Amygdala (tissue), 56 donors: ENCODE measurements at regions not wholly inside any gene's neighbourhood (a gene's known extent, or its start where the extent isn't known, plus 50 kb on each side); places are given as distances from the start of the nearest gene placed in this dataset.

Experiments
- DNase-seq, 56 donors: peaks; one replicate each; lab custom pipeline; 2025; lab: John Stamatoyannopoulos, UW

DNA sequence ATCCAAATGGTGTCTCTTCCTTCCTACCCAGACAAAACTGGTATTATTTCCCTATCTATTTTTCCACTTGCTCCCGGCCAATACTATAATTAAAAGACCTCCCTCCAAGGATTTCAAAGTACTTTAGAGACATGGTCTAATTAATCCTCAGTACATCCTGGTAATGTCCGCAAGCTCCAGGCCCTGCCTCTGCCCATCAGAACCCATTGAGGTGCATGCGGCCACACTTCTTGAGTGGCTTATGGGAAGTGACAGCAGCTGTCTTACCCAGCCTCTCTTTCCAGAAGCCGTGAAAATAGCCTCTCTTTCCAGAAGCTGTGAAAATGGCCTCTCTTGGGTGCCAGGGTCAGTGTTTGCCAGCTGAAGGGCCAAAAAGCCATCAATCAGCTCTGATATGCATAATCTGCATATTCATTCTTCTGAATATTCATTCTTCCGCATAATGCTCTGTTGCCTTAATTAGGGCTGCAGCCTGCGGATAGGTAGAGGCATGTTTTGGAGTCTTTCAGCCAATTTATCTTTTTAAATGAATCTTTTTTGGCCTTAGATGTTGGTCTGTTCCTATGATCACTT is 148.4 kb upstream of the TMTC4 start:
- DNase-seq: no peak

DNA sequence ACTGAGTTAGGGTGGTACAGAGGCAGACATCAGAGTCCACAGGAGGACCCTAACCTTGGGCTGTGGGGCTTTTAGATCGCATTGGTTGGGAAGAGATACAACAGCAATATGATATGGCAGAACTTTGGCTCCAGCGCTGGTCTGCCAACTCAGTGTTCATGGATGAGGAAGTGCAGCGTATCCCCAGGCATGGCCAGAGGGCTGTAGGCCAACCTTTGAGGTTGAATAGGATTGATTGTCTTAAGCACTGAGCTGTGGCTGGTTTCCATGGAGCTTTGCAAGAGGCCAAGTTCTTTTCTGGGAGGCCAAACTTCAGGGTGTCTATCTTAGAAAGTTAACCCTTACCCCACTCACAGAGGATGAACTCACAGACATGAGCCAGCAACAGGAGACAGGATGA is 144.1 kb upstream of the TMTC4 start:
- peak in 29 of 56 donors; percentile 3 to 61 (median 14) for DNase-seq

DNA sequence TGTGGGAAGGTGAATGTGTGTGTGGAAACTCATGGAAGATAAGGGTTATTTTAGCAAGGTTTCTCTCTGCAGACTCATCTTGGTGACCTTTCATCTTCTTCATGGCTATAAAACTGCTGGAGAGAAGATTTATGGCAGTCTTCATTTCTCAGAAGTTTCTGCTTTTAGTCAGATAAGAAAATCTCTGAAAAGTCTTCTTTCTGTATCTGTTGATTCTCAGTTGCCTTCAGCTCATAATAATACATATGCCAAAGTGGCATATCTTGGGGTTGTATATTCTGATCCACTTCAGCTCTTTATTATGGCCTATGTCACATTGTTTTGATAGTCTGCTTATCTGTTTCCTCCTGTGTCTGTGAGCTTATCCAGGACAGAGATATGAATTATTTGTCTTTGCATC is 143.3 kb upstream of the TMTC4 start:
- no peak for DNase-seq

DNA sequence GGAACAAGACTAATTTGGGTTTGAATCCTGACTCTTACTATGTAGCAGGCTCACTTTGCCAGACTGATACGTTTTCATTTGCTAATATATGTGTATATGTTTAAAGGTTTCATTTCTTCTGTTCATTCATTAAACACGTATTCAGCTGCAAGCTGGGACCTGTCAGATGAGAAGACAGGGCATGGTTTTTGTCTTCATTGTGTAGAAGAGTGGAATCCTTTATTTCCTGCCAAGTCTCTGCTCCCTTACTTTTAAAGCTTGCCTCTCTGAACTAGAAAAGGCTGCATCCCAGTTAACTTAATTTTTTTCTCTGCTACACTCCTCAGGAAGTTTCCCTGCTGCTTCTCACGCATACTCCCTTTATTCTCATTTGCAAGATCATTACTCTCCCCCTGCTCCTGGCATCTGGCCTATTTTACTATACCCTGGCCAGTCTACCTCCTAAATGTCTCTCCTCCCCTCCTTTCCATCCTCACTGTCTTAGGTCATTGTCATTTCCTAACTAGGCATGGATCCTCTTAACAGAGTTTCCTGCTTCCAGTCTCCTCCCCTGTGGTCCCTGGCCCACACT is 141.0 kb upstream of the TMTC4 start:
- no peak for DNase-seq

DNA sequence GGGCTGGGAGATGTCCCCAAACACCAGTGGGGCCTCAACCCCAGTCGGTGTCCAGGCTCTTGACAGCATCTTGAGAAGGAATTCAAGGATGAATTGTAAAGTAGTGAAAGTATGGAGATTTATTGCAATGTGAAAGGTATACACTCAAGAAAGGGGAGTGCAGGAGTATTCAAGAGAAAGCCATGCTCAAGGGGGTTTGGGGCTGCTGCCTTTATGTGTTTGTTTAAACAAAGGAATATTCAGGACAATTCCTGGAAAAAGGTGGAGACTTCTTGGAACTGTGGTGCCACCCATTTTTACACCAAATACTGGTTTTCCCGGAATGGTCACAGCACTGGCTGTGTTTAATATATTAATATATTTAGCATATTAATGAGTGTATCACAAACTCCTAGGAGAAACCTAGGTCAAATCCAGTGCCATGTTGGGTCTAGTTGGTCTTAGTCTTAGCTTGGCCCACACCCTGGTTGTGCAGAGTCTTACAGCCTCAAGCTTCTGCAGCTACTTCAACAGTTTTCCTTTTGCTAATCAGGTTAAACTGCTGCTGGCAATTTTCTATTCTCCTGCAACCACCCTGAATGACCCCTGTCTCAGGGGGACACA is 138.5 kb upstream of the TMTC4 start:
- no peak for DNase-seq

DNA sequence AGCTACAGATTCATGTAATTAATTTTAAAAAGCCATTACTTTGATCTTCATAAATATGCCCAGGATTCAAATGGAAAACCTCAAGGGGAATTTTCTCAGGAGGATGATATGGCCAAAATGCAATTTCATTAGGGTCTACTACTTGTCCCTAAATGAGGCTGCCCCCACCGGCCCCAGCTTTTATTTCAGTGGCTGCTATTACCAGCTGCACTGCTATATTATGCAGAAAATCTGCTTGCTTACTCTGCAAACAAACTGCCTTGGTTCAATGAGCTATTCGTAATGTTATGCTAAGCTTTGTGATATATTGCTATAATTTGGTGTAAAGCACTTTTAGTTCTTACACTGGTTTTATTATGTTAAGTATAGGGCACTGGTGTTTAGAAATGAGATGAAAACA is 137.3 kb upstream of the TMTC4 start:
- DNase-seq: no peak

DNA sequence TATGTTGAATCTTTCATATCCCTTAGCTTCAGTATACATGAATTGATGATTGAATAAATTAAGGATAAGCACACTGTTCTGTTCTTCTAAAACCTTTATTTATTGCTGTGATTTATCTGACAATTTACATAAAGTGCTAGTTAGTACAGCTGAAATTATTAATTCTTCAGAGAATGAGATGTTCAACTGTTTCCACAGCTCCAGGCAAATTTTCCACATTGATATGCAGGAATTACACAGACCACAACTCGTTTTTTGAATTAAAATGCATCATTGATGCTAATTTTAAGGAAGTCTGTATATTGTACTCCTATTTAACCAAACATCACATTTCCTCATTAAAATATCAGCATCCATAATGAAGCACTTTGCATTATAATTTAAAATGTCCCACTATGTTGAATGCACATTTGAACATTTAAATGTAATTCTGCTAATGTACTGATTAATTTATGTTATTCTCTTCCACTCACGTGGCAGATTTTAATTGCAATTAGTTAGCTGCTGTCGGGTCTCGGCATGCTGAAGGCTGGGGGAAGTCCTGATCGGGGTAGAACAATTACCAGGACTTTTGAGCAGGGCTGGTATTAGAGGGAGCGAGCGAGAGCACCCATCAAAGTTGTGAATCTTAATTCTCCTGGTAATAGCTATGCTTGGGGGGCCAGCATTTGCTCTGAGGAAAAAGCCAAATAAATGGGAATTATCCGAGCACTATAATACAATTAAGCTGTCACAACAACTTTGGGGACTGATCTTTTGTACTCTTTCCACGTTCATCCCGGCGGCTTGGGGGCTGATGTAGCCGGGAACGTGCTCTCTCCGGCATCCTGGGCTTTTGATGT is 136.7 kb upstream of the TMTC4 start:
- DNase-seq: no peak

DNA sequence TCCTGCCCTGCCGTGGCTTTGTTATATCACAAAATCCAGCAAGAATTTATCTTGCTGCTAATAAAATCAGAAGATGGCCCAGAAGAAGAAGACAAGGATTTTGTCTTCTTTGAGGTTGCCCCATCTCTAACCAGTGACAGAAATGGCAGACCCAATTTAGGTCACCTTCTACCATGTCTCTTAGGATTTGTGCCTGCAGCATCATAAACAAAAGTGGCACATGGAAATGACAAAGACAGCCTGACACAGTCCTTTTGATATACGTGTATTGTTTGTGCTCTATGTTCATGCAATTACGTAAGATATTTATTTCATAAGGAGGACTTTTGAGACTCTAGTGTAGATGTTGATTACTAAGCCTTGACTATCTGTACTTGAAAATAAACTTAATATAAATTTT is 135.9 kb upstream of the TMTC4 start:
- no peak for DNase-seq

DNA sequence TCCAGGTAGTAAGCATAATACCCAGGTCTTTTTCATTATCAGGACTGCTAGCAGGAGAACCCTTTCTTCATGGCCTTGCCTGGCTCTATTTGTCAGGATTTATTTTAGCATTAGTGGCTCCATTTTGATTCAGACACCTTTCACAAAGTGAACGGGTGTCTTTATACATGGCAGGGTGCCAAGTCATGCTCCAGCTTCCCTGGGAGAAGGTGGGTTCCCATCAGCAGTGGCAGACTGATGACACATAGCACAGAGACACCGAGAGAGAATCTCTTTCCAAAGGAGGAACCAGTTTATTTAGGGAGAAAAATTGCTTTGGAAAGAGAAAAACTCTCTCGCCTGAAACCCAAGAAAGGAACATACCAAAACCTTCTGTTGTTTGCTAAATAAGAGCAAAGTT is 135.3 kb upstream of the TMTC4 start:
- no peak for DNase-seq

DNA sequence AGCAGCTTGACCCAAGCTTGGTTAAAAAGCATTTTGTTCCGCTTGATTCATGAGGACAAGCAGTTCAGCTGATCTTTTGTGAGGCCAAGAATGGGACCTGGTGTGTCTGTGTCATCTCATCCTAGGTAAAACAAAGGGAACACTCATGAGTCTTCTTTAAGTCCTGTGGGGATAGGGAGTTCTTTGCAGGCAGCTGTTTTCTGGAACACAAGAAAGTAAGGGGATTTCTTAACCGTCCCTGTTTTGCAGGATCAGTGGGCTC is 134.5 kb upstream of the TMTC4 start:
- no peak for DNase-seq

DNA sequence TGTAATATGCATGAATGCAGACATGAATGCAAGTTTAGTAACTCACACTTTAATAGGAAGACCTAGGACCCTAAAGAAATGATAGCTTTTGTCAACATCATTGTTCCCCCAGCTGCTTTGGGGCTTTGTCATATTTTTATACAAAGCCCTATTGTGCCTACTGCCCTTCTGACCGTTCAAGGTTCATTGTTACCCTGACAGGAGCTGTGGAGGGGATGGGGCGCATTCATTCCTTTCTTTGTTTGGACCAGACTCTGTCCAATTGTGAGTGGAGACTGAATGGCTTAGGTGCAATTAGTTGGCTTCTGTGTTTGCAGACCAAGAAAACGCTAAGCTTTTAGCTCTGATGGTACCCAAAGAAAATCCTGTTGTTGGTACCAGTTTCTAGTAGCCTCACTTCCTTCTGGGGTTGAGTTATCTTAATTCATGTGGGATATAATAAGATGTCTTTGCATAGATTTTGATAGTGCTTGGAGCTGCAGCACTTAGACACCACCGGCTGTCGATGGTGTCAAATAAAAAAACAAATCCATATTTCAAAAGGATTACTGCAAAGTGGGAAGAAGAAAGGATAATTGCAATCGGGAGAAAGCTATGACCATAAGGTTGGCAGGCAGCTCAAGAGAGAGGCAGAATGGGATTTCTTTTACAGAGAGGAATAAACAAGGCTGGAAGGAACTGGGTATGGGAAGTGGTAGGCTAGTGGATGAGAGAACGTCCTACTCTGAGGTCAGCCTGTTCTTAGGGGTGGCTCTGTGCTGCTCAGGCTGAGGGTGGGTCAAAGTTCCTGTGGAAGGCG is 133.9 kb upstream of the TMTC4 start:
- DNase-seq: peak in 6 of 56 donors; percentile 6 to 23 (median 15)

DNA sequence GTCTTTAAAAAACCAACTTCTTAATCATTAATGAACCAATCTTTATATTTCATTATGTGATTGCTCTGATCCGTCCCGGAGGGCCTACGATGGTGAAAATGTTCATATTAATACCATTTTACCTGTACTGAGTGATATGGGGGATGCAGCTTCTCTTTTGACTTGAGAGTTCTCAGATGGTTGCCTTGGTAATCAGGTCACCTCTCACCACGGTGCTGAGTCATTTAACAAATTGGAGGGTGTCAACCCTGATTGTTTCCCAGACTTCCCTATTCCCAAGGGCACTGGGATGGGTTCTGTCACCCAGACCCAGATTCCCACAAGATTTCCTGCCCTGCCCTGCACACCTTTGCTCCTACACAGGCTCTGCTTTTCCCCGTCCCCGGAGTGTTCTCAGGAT is 128.5 kb upstream of the TMTC4 start:
- no peak for DNase-seq

DNA sequence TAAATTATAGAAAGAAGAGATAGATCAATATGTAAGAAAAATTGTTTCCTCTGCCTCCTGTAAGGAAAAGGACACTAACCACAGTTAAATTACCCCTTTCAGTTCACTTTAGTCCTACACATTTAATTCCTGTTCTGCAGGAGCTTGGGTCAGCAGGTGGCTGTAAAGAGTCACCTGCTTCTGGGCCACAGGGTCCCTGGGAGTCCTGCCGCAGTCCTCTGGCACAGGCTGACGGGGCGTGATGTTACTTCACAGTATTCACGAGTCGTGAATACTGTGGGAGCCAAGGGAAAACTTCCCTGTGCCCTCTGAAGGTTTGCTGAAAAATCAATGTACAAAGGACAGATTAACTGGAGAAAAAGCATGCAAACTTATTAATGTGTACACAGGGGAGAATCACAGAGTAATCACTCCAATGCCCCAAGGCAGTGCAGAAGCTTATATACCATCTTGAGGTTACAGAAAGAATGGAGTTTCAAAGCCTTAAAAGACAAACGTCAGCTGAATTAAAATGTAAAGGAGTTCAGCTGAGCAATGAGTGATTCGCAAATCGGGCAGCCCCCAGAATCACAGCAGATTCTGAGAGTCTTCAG is 125.8 kb upstream of the TMTC4 start:
- DNase-seq: no peak

DNA sequence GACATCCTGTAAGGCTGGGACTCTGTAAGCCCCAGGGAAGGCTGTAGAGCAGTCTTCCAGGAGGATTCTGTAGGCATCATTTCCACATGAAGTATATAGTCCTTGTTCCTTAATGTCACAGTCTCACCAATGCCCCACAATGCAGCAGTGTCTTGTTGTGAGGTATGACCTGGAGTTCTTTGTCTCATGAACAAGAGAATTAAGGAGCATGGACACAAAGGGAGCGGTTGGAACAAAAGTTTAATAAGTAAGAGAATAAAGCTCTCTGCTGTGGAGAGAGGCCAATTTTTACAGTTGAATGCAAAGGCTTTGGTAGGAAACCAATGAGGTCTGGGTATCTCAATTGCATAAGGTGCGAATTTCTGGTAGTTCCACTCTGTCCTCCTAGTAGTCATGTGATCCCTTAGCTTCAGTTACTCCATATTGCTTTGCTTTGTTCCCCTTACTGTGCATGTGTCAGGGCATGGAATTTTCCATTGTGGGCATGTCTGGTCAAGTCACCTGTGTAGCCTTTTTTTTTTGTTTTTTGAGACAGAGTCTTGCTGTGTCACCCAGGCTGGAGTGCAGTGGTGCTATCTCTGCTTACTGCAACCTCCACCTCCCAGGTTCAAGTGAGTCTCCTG is 124.3 kb upstream of the TMTC4 start:
- no peak for DNase-seq

DNA sequence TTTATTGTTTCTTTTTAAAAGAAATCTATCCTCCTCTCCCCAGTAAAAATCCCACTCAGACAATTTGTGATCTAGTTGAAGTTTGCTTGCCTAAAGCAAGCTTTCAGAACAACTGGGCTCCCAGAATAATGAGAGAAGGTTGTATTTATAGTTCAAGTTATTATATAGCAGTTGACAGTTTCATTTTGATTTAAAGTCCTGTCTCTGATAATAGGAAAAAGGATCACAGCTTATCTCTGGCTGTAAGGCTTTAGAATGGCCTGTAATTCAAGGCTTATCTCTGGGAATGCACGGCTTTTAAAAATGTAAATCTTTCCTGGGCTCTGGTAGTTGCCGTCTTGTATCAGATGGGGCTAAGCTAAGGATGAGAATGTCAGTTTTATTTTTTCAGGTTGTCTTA is 123.3 kb upstream of the TMTC4 start:
- no peak for DNase-seq

DNA sequence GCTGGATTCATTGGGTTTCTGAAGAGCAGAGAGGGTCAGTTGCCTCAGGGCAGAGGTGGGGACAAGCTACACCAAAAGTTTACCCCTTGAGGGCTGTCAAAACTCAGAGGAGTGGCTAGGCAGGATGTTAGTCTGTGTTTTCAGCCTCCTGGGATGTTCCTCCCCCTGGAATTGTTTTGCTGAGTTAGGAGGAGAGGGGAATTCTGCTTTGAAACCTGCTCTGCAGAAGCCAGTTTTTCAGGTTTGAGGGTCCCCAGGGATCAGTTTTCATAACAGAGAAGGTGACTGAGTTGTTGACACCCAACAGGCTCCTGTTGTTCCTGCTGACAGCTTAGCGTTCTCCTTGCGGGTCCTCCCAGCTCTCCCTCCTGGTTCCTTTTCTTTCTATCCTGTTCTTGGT is 121.9 kb upstream of the TMTC4 start:
- DNase-seq: no peak

DNA sequence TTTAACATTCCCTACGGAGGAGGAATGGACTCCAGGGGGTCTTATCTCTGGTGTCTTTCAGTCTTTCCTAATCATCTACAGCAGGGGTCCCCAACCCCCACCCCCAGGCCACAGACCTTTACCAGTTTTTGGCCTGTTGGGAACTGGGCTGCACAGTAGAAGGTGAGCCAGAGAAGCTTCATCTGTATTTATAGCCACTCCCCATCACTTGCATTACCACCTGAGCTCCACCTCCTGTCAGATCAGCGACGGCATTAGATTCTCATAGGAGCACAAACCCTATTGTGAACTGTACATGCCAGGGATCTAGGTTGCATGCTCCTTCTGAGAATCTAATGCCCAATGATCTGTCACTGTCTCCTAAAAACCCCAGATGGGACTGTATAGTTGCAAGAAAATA is 120.0 kb upstream of the TMTC4 start:
- DNase-seq: no peak

DNA sequence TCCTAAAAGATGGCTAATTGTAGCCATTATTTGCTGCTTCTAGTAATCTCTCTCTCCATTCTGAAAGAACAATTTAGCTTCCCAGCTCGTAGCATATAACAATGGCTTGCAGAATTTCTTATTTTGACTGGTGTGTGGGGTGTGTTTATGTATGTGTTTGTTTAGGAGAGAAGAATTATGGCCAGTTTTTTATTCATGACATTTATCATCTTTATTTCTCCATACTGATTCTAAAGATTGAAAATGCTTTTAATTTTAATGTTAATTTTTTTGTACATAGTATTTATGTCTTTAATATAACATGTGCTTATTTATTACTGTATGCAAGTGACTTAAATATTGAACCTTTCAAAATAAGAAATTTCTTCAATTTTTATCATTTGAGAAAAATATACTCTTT is 115.8 kb upstream of the TMTC4 start:
- DNase-seq: no peak

DNA sequence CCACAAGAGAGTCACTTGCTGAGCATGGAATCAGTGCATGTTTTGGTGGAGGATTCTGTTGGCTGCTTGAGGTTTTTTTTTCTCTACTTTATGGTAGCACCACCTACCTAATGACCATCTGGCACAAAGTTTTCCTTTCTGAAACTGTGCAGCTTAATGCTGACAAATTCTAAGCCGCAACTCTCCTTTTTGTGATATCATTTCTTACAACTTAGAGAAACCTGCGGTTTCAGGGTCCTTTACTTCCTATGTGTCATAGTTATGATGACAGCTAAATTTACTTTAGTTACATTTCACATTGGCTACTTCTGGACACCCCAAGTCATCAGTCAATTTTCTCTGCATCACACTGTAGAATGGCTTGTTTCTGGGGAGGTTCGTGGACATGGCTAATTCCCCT is 115.4 kb upstream of the TMTC4 start:
- no peak for DNase-seq

DNA sequence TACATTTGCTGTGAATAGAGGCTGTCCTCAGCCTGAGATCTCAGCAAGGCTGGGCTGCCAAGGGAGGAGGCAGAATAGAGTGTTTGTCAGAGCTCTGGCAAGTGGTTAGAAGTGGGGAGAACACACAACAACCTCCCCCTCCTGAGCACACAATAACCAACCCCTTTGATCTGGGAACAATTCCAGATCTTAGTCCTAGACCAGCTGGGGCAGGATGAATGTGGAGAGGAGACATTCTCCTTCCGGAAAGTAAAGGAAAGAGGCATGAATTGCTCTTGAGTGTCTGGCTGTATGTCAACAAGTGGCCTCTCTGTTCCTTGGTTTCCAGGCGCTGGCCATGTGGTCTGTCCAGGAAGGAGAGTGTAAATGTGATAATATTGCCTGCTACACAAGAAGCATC is 114.9 kb upstream of the TMTC4 start:
- peak in 50 of 56 donors; percentile 4 to 78 (median 44) for DNase-seq
